Endothelial cell of umbilical vein (primary cell): ENCODE measurements at regions not wholly inside any gene's neighbourhood (a gene's known extent, or its start where the extent isn't known, plus 50 kb on each side); places are given as distances from the start of the nearest gene placed in this dataset.

ENCODE experiments used
- MYC ChIP-seq: IDR thresholded peaks from one replicate; pipeline ENCODE4 v1.6.1; 2011; ENCODE audit warnings: mild to moderate bottlenecking, low read depth, low read length
- POLR2A ChIP-seq: IDR thresholded peaks from 2 replicates; pipeline ENCODE4 v1.6.1; 2012; ENCODE audit warnings: low read depth, mild to moderate bottlenecking, control low read depth, low read length
- POLR2AphosphoS5 ChIP-seq: IDR thresholded peaks from 2 replicates; pipeline ENCODE4 v1.6.1; 2012; ENCODE audit warnings: low read depth, mild to moderate bottlenecking, control low read depth, low read length, moderate library complexity; ENCODE audit not compliant: insufficient read depth
- TF ChIP-seq, protein P1 (sequence below), 2 donors: IDR thresholded peaks; 1 replicate in 1 of 2; 2 replicates in 1 of 2; pipeline ENCODE4 v1.5.1; 2011; ENCODE audit warnings: low read length in 2 of 2, mild to moderate bottlenecking in 2 of 2, moderate library complexity in 2 of 2, control low read depth in 1 of 2, inconsistent platforms in 1 of 2, low read depth in 1 of 2; ENCODE audit not compliant: insufficient read depth in 1 of 2; ENCODE audit errors: extremely low read depth in 1 of 2
- TF ChIP-seq, protein P2 (sequence below): IDR thresholded peaks from 2 replicates; pipeline ENCODE4 v1.6.1; 2011; ENCODE audit not compliant: insufficient read depth, insufficient read length

DNA sequence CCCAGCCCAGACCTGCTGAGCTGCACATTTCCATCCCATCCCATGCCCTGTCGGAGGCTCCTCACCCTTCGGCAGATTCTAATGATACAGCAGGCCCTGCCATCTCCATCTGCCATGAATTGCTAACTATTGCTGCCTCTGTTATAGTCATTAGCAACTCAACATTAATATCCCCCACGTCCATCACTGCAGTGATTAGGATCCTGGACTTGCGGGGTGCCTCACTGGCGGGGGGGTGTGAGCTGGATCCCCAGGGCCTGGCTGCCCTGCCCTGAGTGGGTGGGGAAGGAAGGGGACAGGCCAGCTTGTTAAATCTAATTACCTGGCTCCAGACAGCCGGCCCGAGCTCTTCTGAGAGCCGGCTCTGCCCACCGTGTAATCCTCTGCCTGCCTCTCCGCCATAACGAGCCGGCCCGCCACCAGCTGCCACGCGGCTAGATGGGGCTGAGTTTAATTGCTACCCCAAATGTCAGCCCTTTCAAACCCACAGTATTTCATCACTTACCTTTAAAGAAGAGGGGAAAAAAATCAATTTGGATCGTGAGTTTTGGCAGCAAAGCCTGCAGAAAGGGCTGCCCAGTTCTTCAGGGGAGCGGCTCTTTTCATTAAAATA lies 227.3 kb upstream of the CSF3R start:
- TF ChIP-seq, protein P1, sequence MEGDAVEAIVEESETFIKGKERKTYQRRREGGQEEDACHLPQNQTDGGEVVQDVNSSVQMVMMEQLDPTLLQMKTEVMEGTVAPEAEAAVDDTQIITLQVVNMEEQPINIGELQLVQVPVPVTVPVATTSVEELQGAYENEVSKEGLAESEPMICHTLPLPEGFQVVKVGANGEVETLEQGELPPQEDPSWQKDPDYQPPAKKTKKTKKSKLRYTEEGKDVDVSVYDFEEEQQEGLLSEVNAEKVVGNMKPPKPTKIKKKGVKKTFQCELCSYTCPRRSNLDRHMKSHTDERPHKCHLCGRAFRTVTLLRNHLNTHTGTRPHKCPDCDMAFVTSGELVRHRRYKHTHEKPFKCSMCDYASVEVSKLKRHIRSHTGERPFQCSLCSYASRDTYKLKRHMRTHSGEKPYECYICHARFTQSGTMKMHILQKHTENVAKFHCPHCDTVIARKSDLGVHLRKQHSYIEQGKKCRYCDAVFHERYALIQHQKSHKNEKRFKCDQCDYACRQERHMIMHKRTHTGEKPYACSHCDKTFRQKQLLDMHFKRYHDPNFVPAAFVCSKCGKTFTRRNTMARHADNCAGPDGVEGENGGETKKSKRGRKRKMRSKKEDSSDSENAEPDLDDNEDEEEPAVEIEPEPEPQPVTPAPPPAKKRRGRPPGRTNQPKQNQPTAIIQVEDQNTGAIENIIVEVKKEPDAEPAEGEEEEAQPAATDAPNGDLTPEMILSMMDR (IDR thresholded peaks at IDR 0.05; ENCODE audit: extremely low read depth in 1 of 2, insufficient read depth in 1 of 2, low read depth in 1 of 2, low read length in 2 of 2) = no peak
- TF ChIP-seq POLR2A = no peak
- TF ChIP-seq POLR2AphosphoS5 = no peak
- TF ChIP-seq, protein P2, sequence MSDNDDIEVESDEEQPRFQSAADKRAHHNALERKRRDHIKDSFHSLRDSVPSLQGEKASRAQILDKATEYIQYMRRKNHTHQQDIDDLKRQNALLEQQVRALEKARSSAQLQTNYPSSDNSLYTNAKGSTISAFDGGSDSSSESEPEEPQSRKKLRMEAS = no peak
- TF ChIP-seq MYC = no peak
